Fibroblast of lung (primary cell): ENCODE measurements at regions not wholly inside any gene's neighbourhood (a gene's known extent, or its start where the extent isn't known, plus 50 kb on each side); places are given as distances from the start of the nearest gene placed in this dataset.
A peak's percentile ranks its signal among the peaks of the same experiment; 100 is the strongest.

Experiments
- DNase-seq, 2 donors: peaks; one replicate each; pipeline versions ENCODE4 v3.0.0 to v3.0.0-alpha.2; 2010; ENCODE audit warnings: low read depth in 2 of 2
- H2AFZ ChIP-seq: 2 replicates; pipeline ENCODE4 v1.5.1; 2012; ENCODE audit warnings: low read length, control low read depth, inconsistent platforms
- H3K27ac ChIP-seq: 2 replicates; pipeline ENCODE4 v1.5.1; 2011; ENCODE audit warnings: low read length, control low read depth; ENCODE audit not compliant: insufficient read depth
- H3K27me3 ChIP-seq: 2 replicates; pipeline ENCODE4 v1.5.1; 2011; ENCODE audit warnings: mild to moderate bottlenecking, low read length; ENCODE audit not compliant: control insufficient read depth, insufficient read depth
- H3K36me3 ChIP-seq: 2 replicates; pipeline ENCODE4 v1.5.1; 2011; ENCODE audit warnings: low read length; ENCODE audit not compliant: control insufficient read depth, insufficient read depth
- H3K4me1 ChIP-seq: 2 replicates; pipeline ENCODE4 v1.5.1; 2011; ENCODE audit warnings: low read length; ENCODE audit not compliant: control insufficient read depth, insufficient read depth; ENCODE audit errors: extremely low read depth
- H3K4me2 ChIP-seq: 2 replicates; pipeline ENCODE4 v1.5.1; 2011; ENCODE audit warnings: low read length, control low read depth; ENCODE audit not compliant: insufficient read depth; ENCODE audit errors: extremely low read depth
- H3K4me3 ChIP-seq, 4 experiments: fragments of 200-600 bp in 1 of 4; sonication (generic) in 1 of 4; replicated peaks in 1 of 4; 2 replicates each; pipeline ENCODE4 v1.5.1; 2011 to 2016; ENCODE audit warnings: low read length in 4 of 4, low read depth in 3 of 4, mild to moderate bottlenecking in 3 of 4, control low read depth in 2 of 4, inconsistent platforms in 1 of 4, mixed read lengths in 1 of 4; ENCODE audit not compliant: insufficient read depth in 1 of 4; ENCODE audit errors: control extremely low read depth in 1 of 4
- H3K79me2 ChIP-seq: 2 replicates; pipeline ENCODE4 v1.5.1; 2012; ENCODE audit warnings: mild to moderate bottlenecking, low read length, inconsistent platforms; ENCODE audit not compliant: control insufficient read depth, insufficient read depth
- H3K9ac ChIP-seq: 2 replicates; pipeline ENCODE4 v1.5.1; 2011; ENCODE audit warnings: mild to moderate bottlenecking, low read length, control low read depth; ENCODE audit not compliant: insufficient read depth
- H3K9me3 ChIP-seq: 2 replicates; pipeline ENCODE4 v1.5.1; 2012; ENCODE audit warnings: low read depth, low read length; ENCODE audit not compliant: control insufficient read depth, insufficient read depth
- H4K20me1 ChIP-seq: 2 replicates; pipeline ENCODE4 v1.5.1; 2011; ENCODE audit warnings: low read length; ENCODE audit not compliant: control insufficient read depth, insufficient read depth; ENCODE audit errors: extremely low read depth
- CTCF ChIP-seq, 2 donors: IDR thresholded peaks in 1 of 2; conservative IDR thresholded peaks in 1 of 2; 1 replicate in 1 of 2; 2 replicates in 1 of 2; pipeline ENCODE4 v1.5.1; 2011 to 2012; ENCODE audit warnings: low read length in 2 of 2, control low read depth in 1 of 2, inconsistent platforms in 1 of 2, low read depth in 1 of 2, mild to moderate bottlenecking in 1 of 2
- EZH2 ChIP-seq: IDR thresholded peaks from 2 replicates; pipeline ENCODE4 v1.5.1; 2012; ENCODE audit warnings: low read length, control low read depth, mild to moderate bottlenecking; ENCODE audit errors: missing control alignments

- H3K9me3 ChIP-seq: no peaks in the 10 kb centered on the region
- no peak overlapping the region for H3K4me3 ChIP-seq
- H4K20me1 ChIP-seq: no peaks in the 10 kb centered on the region
- H3K4me1 ChIP-seq: no peaks in the 10 kb centered on the region
- H3K27me3 ChIP-seq: no peaks in the 10 kb centered on the region
- DNase-seq: peak in 1 of 2 donors; percentile 49
- no peak overlapping the region for H3K27ac ChIP-seq
- TF ChIP-seq EZH2 (no peak), CTCF (conservative IDR thresholded peaks at IDR 0.05 in 1 of 2, IDR thresholded peaks at IDR 0.05 in 1 of 2; ENCODE audit: low read depth in 1 of 2, low read length in 2 of 2) (no peak)
- H3K4me2 ChIP-seq: no peak overlapping the region
- H3K9ac ChIP-seq: no peak overlapping the region
- H2AFZ ChIP-seq: no peak overlapping the region
- no peaks in the 10 kb centered on the region for H3K36me3 ChIP-seq
- no peaks in the 10 kb centered on the region for H3K79me2 ChIP-seq
Observed at GRCh38 chr4:143023239-143023918, 161.3 kb upstream of the USP38 start.

- peak; percentile 68 to 81 for DNase-seq
- H3K4me2 ChIP-seq: no peak overlapping the region
- no peaks in the 10 kb centered on the region for H3K36me3 ChIP-seq
- no peak overlapping the region for H3K4me3 ChIP-seq
- H4K20me1 ChIP-seq: no peaks in the 10 kb centered on the region
- H3K79me2 ChIP-seq: no peaks in the 10 kb centered on the region
- H3K4me1 ChIP-seq: no peaks in the 10 kb centered on the region
- no peaks in the 10 kb centered on the region for H3K27me3 ChIP-seq
- H3K9me3 ChIP-seq: no peaks in the 10 kb centered on the region
- no peak overlapping the region for H3K9ac ChIP-seq
- H2AFZ ChIP-seq: no peak overlapping the region
- H3K27ac ChIP-seq: no peak overlapping the region
- TF ChIP-seq CTCF (conservative IDR thresholded peaks at IDR 0.05 in 1 of 2, IDR thresholded peaks at IDR 0.05 in 1 of 2; ENCODE audit: low read depth in 1 of 2, low read length in 2 of 2) (peak; percentile 36 to 60), EZH2 (no peak)
Observed at GRCh38 chr4:143025081-143025704, 159.5 kb upstream of the USP38 start.

- TF ChIP-seq CTCF (conservative IDR thresholded peaks at IDR 0.05 in 1 of 2, IDR thresholded peaks at IDR 0.05 in 1 of 2; ENCODE audit: low read depth in 1 of 2, low read length in 2 of 2) (no peak), EZH2 (no peak)
- H3K9ac ChIP-seq: no peak overlapping the region
- no peaks in the 10 kb centered on the region for H3K9me3 ChIP-seq
- H3K4me2 ChIP-seq: no peak overlapping the region
- H2AFZ ChIP-seq: no peak overlapping the region
- no peaks in the 10 kb centered on the region for H3K4me1 ChIP-seq
- no peak overlapping the region for H3K4me3 ChIP-seq
- H3K36me3 ChIP-seq: no peaks in the 10 kb centered on the region
- H3K27ac ChIP-seq: no peak overlapping the region
- H3K27me3 ChIP-seq: no peaks in the 10 kb centered on the region
- no peaks in the 10 kb centered on the region for H4K20me1 ChIP-seq
- DNase-seq: peak; percentile 33 to 64
- no peaks in the 10 kb centered on the region for H3K79me2 ChIP-seq
Observed at GRCh38 chr4:143026459-143027170, 158.1 kb upstream of the USP38 start.
